Stimulated activated CD8-positive, alpha-beta memory T cell treated with anti-CD3 and anti-CD28 coated beads, Interleukin-12 subunit alpha, Interleukin-12 subunit beta, amount 100 ng/mL, for 1 hour (primary cell): ENCODE measurements at regions not wholly inside any gene's neighbourhood (a gene's known extent, or its start where the extent isn't known, plus 50 kb on each side); places are given as distances from the start of the nearest gene placed in this dataset.

Experiments
- DNase-seq: peaks from one replicate; pipeline ENCODE4 v3.0.0-alpha.2; 2020; ENCODE audit warnings: low read depth

GRCh38 chr3:43207628-43208085, 78.7 kb upstream of the SNRK start:
- no peak for DNase-seq

GRCh38 chr3:43206632-43207031, 79.7 kb upstream of the SNRK start:
- DNase-seq: no peak

- DNase-seq: no peak
These were observed 80.2 kb upstream of the SNRK start for GRCh38 chr3:43206105-43206504.

GRCh38 chr3:43203022-43203421, 83.3 kb upstream of the SNRK start:
- DNase-seq: no peak

- DNase-seq: no peak
These were observed 84.8 kb upstream of the SNRK start for GRCh38 chr3:43201581-43201980.

GRCh38 chr3:43199645-43200306, 86.6 kb upstream of the SNRK start:
- no peak for DNase-seq

GRCh38 chr3:43198791-43199644, 87.3 kb upstream of the SNRK start:
- no peak for DNase-seq

- no peak for DNase-seq
These were observed 88.0 kb upstream of the SNRK start for GRCh38 chr3:43198301-43198700.

GRCh38 chr3:43197181-43197580, 89.2 kb upstream of the SNRK start:
- no peak for DNase-seq

- DNase-seq: no peak
These were observed 89.6 kb upstream of the SNRK start for GRCh38 chr3:43196721-43197120.

- DNase-seq: no peak
These were observed 89.2 kb upstream of the POMGNT2 start for GRCh38 chr3:43195115-43195498.

- DNase-seq: no peak
These were observed 88.7 kb upstream of the POMGNT2 start for GRCh38 chr3:43194490-43195114.

- DNase-seq: no peak
These were observed 88.2 kb upstream of the POMGNT2 start for GRCh38 chr3:43194069-43194468.

GRCh38 chr3:43192028-43192427, 86.1 kb upstream of the POMGNT2 start:
- DNase-seq: no peak

GRCh38 chr3:43191116-43191515, 85.2 kb upstream of the POMGNT2 start:
- DNase-seq: no peak

- no peak for DNase-seq
These were observed 84.8 kb upstream of the POMGNT2 start for GRCh38 chr3:43190670-43191069.

GRCh38 chr3:43187836-43188479, 82.1 kb upstream of the POMGNT2 start:
- no peak for DNase-seq

- no peak for DNase-seq
These were observed 80.1 kb upstream of the POMGNT2 start for GRCh38 chr3:43185983-43186314.

GRCh38 chr3:43185274-43185982, 79.5 kb upstream of the POMGNT2 start:
- no peak for DNase-seq

GRCh38 chr3:43183456-43183855, 77.6 kb upstream of the POMGNT2 start:
- no peak for DNase-seq

- DNase-seq: peak; percentile 12
These were observed 75.4 kb upstream of the POMGNT2 start for GRCh38 chr3:43181202-43181821.

GRCh38 chr3:43180694-43181093, 74.8 kb upstream of the POMGNT2 start:
- no peak for DNase-seq
